ENCODE measurements at regions not wholly inside any gene's neighbourhood (a gene's known extent, or its start where the extent isn't known, plus 50 kb on each side); places are given as distances from the start of the nearest gene placed in this dataset.
"Not testable (repeated sequence)": the region's sequence is repeated elsewhere in the genome, so short reads cannot be mapped to it uniquely, and the experiment has no call there.

DNA sequence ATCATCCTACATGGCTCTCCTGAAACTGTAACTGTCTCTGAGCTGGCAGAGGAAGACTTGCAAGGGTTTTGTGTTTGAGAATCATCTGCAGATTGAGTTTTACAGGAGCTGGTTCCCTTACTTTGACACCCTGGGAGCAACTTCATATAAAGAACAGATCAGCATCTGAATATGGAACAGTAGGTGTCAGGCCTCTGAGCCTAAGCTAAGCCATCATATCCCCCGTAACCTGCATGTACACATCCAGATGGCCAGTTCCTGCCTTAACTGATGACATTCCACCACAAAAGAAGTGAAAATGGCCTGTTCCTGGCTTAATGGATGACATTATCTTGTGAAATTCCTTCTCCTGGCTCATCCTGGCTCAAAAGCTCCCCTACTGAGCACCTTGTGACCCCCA lies 238.1 kb upstream of the P2RY1 start:
- H3K27ac ChIP-seq (ENCODE audit: insufficient read depth, low read depth, low read length, poor library complexity, severe bottlenecking); H3K36me3 ChIP-seq (ENCODE audit: control insufficient read depth, insufficient read depth, low read length); H3K27me3 ChIP-seq (ENCODE audit: control insufficient read depth, insufficient read depth, low read length, poor library complexity, severe bottlenecking); H3K4me3 ChIP-seq (ENCODE audit: insufficient read depth, low read depth, low read length); H3K4me1 ChIP-seq (ENCODE audit: control insufficient read depth, insufficient read depth, low read length); H3K9me3 ChIP-seq (ENCODE audit: control insufficient read depth, low read length): not testable (repeated sequence)
- 71 to 85% methylated on average over 1 of the region's 1 CpG for WGBS, 2 experiments

DNA sequence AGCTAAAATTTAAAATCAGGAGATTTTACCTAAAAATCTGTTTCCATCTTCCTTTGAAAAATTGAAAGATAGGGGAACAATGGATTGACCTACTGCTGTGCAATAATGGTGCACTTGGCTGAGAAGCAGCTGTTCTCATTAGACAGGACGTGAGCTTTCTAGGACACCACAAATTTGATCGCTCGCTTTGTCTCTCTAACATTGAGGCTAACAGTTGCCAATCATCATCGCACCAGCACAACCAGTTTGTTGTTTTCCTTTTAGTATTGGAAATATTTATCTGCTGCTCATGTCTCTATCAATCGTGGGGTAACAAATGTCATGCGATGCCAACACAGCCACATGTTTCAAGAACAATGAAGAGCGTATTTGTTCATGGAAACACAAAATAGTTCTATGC lies 228.8 kb upstream of the P2RY1 start:
- H3K36me3 ChIP-seq (ENCODE audit: control insufficient read depth, insufficient read depth, low read length), result no peaks in the 10 kb centered on the region
- no peaks in the 10 kb centered on the region for H3K4me1 ChIP-seq (ENCODE audit: control insufficient read depth, insufficient read depth, low read length)
- no peaks in the 10 kb centered on the region for H3K27me3 ChIP-seq (ENCODE audit: control insufficient read depth, insufficient read depth, low read length, poor library complexity, severe bottlenecking)
- no peak overlapping the region for H3K4me3 ChIP-seq (ENCODE audit: insufficient read depth, low read depth, low read length)
- H3K9me3 ChIP-seq (ENCODE audit: control insufficient read depth, low read length), result no peaks in the 10 kb centered on the region
- no peak overlapping the region for H3K27ac ChIP-seq (ENCODE audit: insufficient read depth, low read depth, low read length, poor library complexity, severe bottlenecking)
- 86 to 87% methylated on average over 7 of the region's 7 CpGs for WGBS, 2 experiments

DNA sequence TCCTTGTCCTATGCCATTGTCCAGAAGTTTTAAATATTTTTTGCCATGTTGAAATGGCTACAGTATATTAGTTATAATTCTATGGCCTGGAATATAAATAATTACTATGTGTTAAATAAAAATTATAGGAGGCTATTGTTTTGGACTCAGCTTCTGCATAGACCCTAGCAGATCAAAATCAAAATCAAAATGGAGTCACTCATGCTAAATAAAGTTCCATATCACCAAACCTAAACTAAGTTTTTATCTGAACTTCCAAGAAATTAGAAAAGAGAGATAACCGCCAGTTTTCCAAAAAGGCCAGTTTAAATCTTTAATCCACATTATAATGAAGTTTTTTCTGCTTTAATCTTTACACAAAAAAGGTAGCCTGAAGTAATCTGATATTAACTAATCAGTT lies 227.8 kb upstream of the P2RY1 start:
- Histone ChIP-seq H3K36me3 (ENCODE audit: control insufficient read depth, insufficient read depth, low read length) (no peaks in the 10 kb centered on the region), H3K27me3 (ENCODE audit: control insufficient read depth, insufficient read depth, low read length, poor library complexity, severe bottlenecking) (no peaks in the 10 kb centered on the region), H3K9me3 (ENCODE audit: control insufficient read depth, low read length) (no peaks in the 10 kb centered on the region), H3K4me1 (ENCODE audit: control insufficient read depth, insufficient read depth, low read length) (no peaks in the 10 kb centered on the region), H3K27ac (ENCODE audit: insufficient read depth, low read depth, low read length, poor library complexity, severe bottlenecking) (no peak overlapping the region), H3K4me3 (ENCODE audit: insufficient read depth, low read depth, low read length) (no peak overlapping the region)
- 83 to 100% methylated on average over 1 of the region's 1 CpG for WGBS, 2 experiments

DNA sequence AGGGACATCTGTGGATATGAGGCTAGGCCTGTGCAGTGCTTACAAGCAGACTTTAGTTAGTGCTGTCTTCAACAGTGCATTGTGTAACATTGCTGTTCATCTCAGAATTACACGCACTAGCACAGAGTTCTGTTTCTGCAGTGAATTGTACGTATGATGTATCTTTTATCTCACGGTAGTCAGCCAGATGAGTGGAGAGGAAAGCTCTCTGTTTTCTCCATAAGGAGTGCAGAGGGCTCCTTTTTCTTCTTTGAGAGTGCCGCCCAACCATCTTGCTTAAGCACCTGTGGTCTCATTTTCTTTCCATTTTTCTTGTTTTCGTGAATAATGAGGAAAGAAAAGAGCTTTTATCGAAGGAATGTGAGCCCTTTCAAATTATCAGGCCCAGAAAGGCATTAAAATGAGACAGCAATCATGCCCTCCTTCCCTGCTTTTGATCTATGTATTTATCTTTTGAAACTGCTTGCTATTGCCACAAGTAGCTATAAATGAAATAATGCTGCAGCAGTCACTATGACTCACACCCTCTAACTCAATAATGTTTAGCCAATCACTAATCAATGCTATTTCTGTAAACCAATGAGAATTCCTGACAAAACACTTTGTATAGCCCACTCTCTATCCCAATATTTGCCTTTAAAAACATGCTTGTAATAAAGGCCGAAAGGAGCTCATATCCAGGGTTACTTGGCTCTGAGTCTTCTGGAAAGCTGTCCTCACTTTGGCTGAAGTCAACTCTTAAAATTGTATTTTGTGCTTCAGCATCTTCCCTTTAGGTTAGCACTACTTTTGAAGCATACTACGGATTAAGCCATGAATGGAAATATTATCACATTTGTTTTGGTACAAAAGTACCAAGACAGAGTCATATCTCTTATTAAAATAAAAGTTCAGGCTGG lies 226.0 kb upstream of the P2RY1 start:
- Histone ChIP-seq H3K27ac (ENCODE audit: insufficient read depth, low read depth, low read length, poor library complexity, severe bottlenecking) (no peak overlapping the region), H3K9me3 (ENCODE audit: control insufficient read depth, low read length) (no peaks in the 10 kb centered on the region), H3K27me3 (ENCODE audit: control insufficient read depth, insufficient read depth, low read length, poor library complexity, severe bottlenecking) (no peaks in the 10 kb centered on the region), H3K36me3 (ENCODE audit: control insufficient read depth, insufficient read depth, low read length) (no peaks in the 10 kb centered on the region), H3K4me1 (ENCODE audit: control insufficient read depth, insufficient read depth, low read length) (no peaks in the 10 kb centered on the region), H3K4me3 (ENCODE audit: insufficient read depth, low read depth, low read length) (no peak overlapping the region)
- WGBS, 2 experiments, result 84 to 87% methylated on average over 7 to 8 of the region's 8 CpGs

DNA sequence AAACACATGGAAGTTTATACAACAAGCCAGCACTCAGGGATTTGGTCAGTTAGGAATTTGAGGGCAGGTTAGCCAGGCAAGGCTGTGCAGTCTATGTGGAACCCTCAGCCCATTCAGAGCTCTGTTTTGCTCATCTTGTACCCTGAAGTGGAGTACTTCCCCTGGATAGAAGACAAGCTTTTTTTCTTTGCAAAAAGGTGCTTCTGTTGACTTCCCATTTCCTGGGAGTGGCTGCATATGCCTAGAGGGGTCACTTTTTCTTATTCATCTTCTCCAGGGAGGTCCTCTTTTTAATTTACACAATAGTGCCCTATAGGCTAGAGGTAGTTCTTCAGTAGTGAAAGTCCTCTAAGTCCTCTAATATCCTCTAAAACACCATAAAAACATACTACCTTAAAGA lies 225.0 kb upstream of the P2RY1 start:
- no peaks in the 10 kb centered on the region for H3K9me3 ChIP-seq (ENCODE audit: control insufficient read depth, low read length)
- H3K36me3 ChIP-seq (ENCODE audit: control insufficient read depth, insufficient read depth, low read length), result no peaks in the 10 kb centered on the region

DNA sequence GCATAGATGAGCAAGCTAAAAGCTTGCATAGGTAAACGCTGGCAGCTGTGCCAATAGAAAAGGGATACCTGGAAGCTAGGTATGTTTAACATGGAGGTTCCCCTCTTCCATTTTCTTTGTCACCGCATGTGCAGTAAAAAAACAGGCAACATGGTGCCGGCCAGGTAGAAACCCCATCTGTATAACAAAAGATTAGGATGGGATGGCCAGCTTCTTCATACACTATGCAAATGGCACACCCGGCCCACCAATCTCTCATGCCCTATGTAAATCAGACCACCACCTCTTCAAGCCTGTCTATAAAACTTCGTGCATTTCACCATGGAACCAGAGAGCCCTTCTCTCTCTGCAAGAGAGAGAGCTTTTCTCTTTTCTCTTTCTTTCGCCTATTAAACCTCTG lies 224.3 kb upstream of the P2RY1 start:
- 65 to 76% methylated on average over 6 of the region's 6 CpGs for WGBS, 2 experiments
- no peaks in the 10 kb centered on the region for H3K9me3 ChIP-seq (ENCODE audit: control insufficient read depth, low read length)

More for the DNA sequence above, 225.0 kb upstream of the P2RY1 start:
- Histone ChIP-seq H3K27me3 (ENCODE audit: control insufficient read depth, insufficient read depth, low read length, poor library complexity, severe bottlenecking) (no peaks in the 10 kb centered on the region), H3K4me1 (ENCODE audit: control insufficient read depth, insufficient read depth, low read length) (no peaks in the 10 kb centered on the region), H3K4me3 (ENCODE audit: insufficient read depth, low read depth, low read length) (no peak overlapping the region), H3K27ac (ENCODE audit: insufficient read depth, low read depth, low read length, poor library complexity, severe bottlenecking) (no peak overlapping the region)

DNA sequence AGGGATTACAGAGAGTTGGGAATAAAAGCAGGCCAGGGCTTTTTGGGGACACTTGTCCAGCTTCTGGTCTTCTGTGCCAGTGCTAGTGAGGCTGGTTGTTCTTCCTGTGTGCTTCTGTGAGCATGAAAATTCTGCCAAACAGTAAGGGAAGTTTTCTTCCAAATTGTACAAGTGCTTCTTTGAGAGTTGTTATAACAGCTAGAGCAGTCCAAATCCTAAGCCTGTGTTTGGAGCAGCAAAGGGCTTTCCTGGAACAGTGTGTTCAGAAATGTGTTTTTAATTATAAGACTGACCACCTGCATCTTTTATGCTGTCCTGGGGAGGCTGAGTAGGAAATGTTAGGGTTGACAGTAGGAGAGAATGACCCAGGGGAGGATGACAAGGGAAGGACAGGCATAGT lies 223.0 kb upstream of the P2RY1 start:
- no peaks in the 10 kb centered on the region for H3K27me3 ChIP-seq (ENCODE audit: control insufficient read depth, insufficient read depth, low read length, poor library complexity, severe bottlenecking)
- no peaks in the 10 kb centered on the region for H3K9me3 ChIP-seq (ENCODE audit: control insufficient read depth, low read length)
- no peaks in the 10 kb centered on the region for H3K36me3 ChIP-seq (ENCODE audit: control insufficient read depth, insufficient read depth, low read length)
- H3K4me3 ChIP-seq (ENCODE audit: insufficient read depth, low read depth, low read length), result no peak overlapping the region
- no peaks in the 10 kb centered on the region for H3K4me1 ChIP-seq (ENCODE audit: control insufficient read depth, insufficient read depth, low read length)
- no peak overlapping the region for H3K27ac ChIP-seq (ENCODE audit: insufficient read depth, low read depth, low read length, poor library complexity, severe bottlenecking)

More for the DNA sequence above, 224.3 kb upstream of the P2RY1 start:
- H3K27ac ChIP-seq (ENCODE audit: insufficient read depth, low read depth, low read length, poor library complexity, severe bottlenecking), result no peak overlapping the region
- H3K4me1 ChIP-seq (ENCODE audit: control insufficient read depth, insufficient read depth, low read length), result no peaks in the 10 kb centered on the region
- H3K4me3 ChIP-seq (ENCODE audit: insufficient read depth, low read depth, low read length), result no peak overlapping the region
- no peaks in the 10 kb centered on the region for H3K36me3 ChIP-seq (ENCODE audit: control insufficient read depth, insufficient read depth, low read length)
- H3K27me3 ChIP-seq (ENCODE audit: control insufficient read depth, insufficient read depth, low read length, poor library complexity, severe bottlenecking), result no peaks in the 10 kb centered on the region

DNA sequence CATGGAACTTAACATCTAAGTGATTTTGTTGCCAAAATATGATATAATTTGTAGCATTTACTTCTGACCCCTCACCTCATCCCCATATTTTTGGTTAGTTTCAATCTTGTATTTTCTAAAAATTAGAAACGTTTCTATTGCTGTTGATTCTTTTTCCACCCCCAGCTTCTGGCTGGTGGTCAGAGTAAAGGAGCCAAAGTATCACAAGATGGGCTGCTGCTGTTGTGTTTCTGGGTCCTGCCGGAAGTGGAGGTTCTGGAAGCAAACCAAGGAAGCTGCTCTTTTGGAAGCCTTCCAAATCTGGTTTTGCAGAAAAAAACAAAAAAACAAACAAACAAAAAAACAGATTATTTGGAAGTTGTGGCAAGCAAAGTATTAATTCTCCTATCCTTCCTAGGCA lies 221.1 kb upstream of the P2RY1 start:
- WGBS, 2 experiments, result 94 to 100% methylated on average over 1 to 2 of the region's 2 CpGs
- Histone ChIP-seq H3K36me3 (ENCODE audit: control insufficient read depth, insufficient read depth, low read length) (no peaks in the 10 kb centered on the region), H3K4me3 (ENCODE audit: insufficient read depth, low read depth, low read length) (no peak overlapping the region), H3K27ac (ENCODE audit: insufficient read depth, low read depth, low read length, poor library complexity, severe bottlenecking) (no peak overlapping the region), H3K4me1 (ENCODE audit: control insufficient read depth, insufficient read depth, low read length) (no peaks in the 10 kb centered on the region), H3K27me3 (ENCODE audit: control insufficient read depth, insufficient read depth, low read length, poor library complexity, severe bottlenecking) (no peaks in the 10 kb centered on the region), H3K9me3 (ENCODE audit: control insufficient read depth, low read length) (no peaks in the 10 kb centered on the region)

DNA sequence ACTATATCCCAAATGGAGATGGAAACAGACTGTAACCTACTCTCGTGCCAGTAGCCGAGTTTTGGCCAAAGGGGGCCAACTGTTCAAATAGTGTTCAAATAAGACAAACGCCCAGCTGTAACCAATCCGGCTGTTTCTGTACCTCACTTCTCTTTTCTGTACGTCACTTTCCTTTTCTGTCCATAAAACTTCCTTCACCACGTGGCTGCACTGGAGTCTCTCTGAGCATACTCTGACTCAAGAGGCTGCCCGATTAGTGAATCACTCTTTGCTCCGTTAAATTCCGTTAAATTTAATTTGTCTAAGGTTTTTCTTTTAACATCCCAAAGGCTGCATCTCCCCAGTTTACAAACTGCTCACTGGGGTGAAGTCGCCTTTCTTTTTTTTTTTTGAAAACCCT lies 219.2 kb upstream of the P2RY1 start:
- Histone ChIP-seq H3K36me3 (ENCODE audit: control insufficient read depth, insufficient read depth, low read length) (no peaks in the 10 kb centered on the region), H3K27ac (ENCODE audit: insufficient read depth, low read depth, low read length, poor library complexity, severe bottlenecking) (no peak overlapping the region), H3K9me3 (ENCODE audit: control insufficient read depth, low read length) (no peaks in the 10 kb centered on the region), H3K4me3 (ENCODE audit: insufficient read depth, low read depth, low read length) (no peak overlapping the region), H3K4me1 (ENCODE audit: control insufficient read depth, insufficient read depth, low read length) (no peaks in the 10 kb centered on the region), H3K27me3 (ENCODE audit: control insufficient read depth, insufficient read depth, low read length, poor library complexity, severe bottlenecking) (no peaks in the 10 kb centered on the region)
- 91 to 92% methylated on average over 9 to 10 of the region's 10 CpGs for WGBS, 2 experiments

DNA sequence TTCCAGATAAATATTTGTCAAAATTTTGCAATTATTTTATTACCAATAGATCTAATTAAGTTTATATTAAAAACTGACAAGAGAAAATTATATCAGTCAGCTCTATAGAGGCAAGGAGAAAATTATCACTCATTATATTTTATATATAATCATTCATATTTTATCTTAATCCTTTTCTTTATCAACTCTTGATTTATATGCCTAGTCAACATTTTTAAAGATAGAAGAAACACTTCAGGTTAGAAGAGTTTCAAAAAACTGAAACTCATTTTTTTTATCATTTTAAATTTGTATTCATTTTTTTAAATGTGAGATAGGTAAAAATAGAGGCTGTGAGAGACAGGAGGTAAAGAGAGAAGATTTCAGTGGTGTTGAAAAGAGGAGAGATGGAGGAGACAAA lies 217.3 kb upstream of the P2RY1 start:
- no peaks in the 10 kb centered on the region for H3K4me1 ChIP-seq (ENCODE audit: control insufficient read depth, insufficient read depth, low read length)
- H3K9me3 ChIP-seq (ENCODE audit: control insufficient read depth, low read length), result no peaks in the 10 kb centered on the region
- no peak overlapping the region for H3K27ac ChIP-seq (ENCODE audit: insufficient read depth, low read depth, low read length, poor library complexity, severe bottlenecking)
- no peaks in the 10 kb centered on the region for H3K27me3 ChIP-seq (ENCODE audit: control insufficient read depth, insufficient read depth, low read length, poor library complexity, severe bottlenecking)
- H3K36me3 ChIP-seq (ENCODE audit: control insufficient read depth, insufficient read depth, low read length), result no peaks in the 10 kb centered on the region
- H3K4me3 ChIP-seq (ENCODE audit: insufficient read depth, low read depth, low read length), result no peak overlapping the region

DNA sequence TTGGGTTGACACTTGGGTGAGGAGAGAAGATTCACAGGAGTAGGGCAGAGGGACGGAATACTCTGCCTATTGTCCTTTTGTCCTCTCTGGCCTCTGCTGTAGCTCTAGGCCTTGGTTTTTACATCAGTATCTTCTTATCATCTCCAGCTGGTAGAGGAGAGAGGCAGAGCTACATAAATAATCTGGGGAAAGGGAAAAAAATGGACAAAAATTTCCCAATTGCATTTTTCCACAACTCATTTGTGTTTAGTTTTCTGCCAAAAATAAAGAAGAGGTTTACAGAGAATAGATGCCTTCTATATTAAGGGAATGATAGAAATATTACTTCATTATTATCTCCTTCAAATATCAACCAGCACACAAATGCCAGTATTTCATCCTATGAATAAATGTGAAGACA lies 216.4 kb upstream of the P2RY1 start:
- no peaks in the 10 kb centered on the region for H3K4me1 ChIP-seq (ENCODE audit: control insufficient read depth, insufficient read depth, low read length)
- WGBS, 2 experiments, result 75% methylated on average over 1 of the region's 1 CpG; no CpG with 5 or more reads in 1 of the 2 experiments

More for the DNA sequence above, 216.4 kb upstream of the P2RY1 start:
- Histone ChIP-seq H3K27ac (ENCODE audit: insufficient read depth, low read depth, low read length, poor library complexity, severe bottlenecking) (no peak overlapping the region), H3K36me3 (ENCODE audit: control insufficient read depth, insufficient read depth, low read length) (no peaks in the 10 kb centered on the region), H3K9me3 (ENCODE audit: control insufficient read depth, low read length) (no peaks in the 10 kb centered on the region), H3K4me3 (ENCODE audit: insufficient read depth, low read depth, low read length) (no peak overlapping the region), H3K27me3 (ENCODE audit: control insufficient read depth, insufficient read depth, low read length, poor library complexity, severe bottlenecking) (no peaks in the 10 kb centered on the region)
